Pancreas (tissue), 10 donors: ENCODE measurements at regions not wholly inside any gene's neighbourhood (a gene's known extent, or its start where the extent isn't known, plus 50 kb on each side); places are given as distances from the start of the nearest gene placed in this dataset.

Source experiments
- ATAC-seq, 4 donors: fragments of 200-7000 bp; cut with Tn5 transposase; one replicate each; pipeline versions ENCODE4 v1.8.0 to v1.9.1; 2020; ENCODE audit warnings: mild to moderate bottlenecking in 4 of 4, moderate library complexity in 4 of 4
- DNase-seq, 6 donors: peaks; one replicate each; pipeline ENCODE4 v3.0.0-alpha.2; 2020
- FAIRE-seq: peaks from 2 replicates; lab custom pipeline; 2012; peaks lifted over from hg19 to GRCh38; lab: Jason Lieb, UNC
- H3K27ac ChIP-seq, 4 donors: fragments of 200-600 bp; sonication (generic); 1 replicate in 3 of 4; 2 replicates in 1 of 4; pipeline versions ENCODE4 v1.5.0 to v1.8.0; 2020
- H3K27me3 ChIP-seq, 4 donors: fragments of 200-600 bp; one replicate each; pipeline ENCODE4 v1.8.0; 2021
- H3K36me3 ChIP-seq, 3 donors: fragments of 200-600 bp; sonication (generic) in 1 of 3; one replicate each; pipeline versions ENCODE4 v1.5.0 to v1.8.0; 2020 to 2021
- H3K4me1 ChIP-seq, 3 donors: fragments of 200-600 bp; one replicate each; pipeline ENCODE4 v1.8.0; 2021
- H3K4me3 ChIP-seq, 4 donors: fragments of 200-600 bp; sonication (generic) in 2 of 4; one replicate each; pipeline versions ENCODE4 v1.5.0 to v1.8.0; 2020 to 2021
- H3K9me3 ChIP-seq, 4 donors: fragments of 200-600 bp; one replicate each; pipeline ENCODE4 v1.8.0; 2021
- CTCF ChIP-seq, 4 donors: fragments of 200-600 bp; sonication (generic) in 3 of 4; IDR thresholded peaks; one replicate each; pipeline versions ENCODE4 v1.5.0 to v1.8.0; 2021; ENCODE audit warnings: antibody characterized with exemption in 4 of 4
- WGBS, 2 donors: extraction: QIAGEN DNeasy Blood & Tissue Kit; methylation state at CpG; one replicate each; pipeline ENCODE4 v1.1.7; 2013; 5-methylcytosine and 5-hydroxymethylcytosine counted together
- intact Hi-C, 3 donors: fragments of 100-400 bp; cut with DNase I; formaldehyde crosslinking; loops; one replicate each; pipeline versions ENCODE4 v1.11.1 to v1.14.2; 2022
- donor health status: healthy with polysubstance abuse.
- donor health status: DM: no; HTN: no; CAD: no; lungs with moderate emphysema.
- donor health status: DM: no; HTN: no; CAD: no.
- donor health status: control.
- donor health status: control.
- donor health status: Bipolar disorder and iron deficiency.
- donor health status: DM: yes; HTN: yes; CAD: no.
- donor health status: DM: no; HTN: no; CAD: no.
- donor health status: DM: no; HTN: no; CAD: no.
- donor health status: DM: yes; HTN: yes; CAD: no.

DNA sequence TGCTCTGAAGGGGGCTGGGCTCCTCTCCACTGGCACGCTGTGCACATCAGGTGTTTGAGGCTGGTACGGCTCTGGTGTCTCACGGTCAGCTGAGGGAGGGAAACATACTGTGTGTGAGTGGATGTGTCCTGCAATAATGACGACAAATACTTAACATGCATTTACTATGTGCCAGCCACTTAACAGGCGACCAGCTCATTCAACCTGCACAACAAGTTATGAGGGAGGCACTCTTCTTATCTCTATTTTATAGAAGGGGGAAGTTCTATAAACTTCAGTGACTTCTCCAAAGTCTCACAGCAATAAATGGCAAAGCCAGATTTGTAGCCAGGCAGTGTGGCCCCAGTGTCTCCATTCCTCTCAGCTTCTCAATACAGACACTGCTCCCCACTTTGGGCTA lies 83.1 kb upstream of the LINGO1 start:
- H3K4me1 ChIP-seq = no peaks in the 10 kb centered on the region
- TF ChIP-seq CTCF (IDR thresholded peaks at IDR 0.05) = no peak
- H3K4me3 ChIP-seq = no peak overlapping the region
- DNase-seq = no peak
- H3K27me3 ChIP-seq = peaks cover 0 to 4% (median 0%) of the 10 kb centered on the region in 4 donors
- H3K27ac ChIP-seq = no peak overlapping the region
- intact Hi-C loops = no loop called here
- FAIRE-seq = no peak
- H3K36me3 ChIP-seq = no peaks in the 10 kb centered on the region
- WGBS, 2 donors = 71 to 72% methylated on average over 5 of the region's 5 CpGs
- no peak for ATAC-seq
- no peaks in the 10 kb centered on the region for H3K9me3 ChIP-seq

GRCh38 chr15:77715051-77715450 lies 82.3 kb upstream of the LINGO1 start:
- H3K36me3 ChIP-seq = no peaks in the 10 kb centered on the region
- 68 to 72% methylated on average over 6 of the region's 6 CpGs for WGBS, 2 donors
- no peak for TF ChIP-seq CTCF (IDR thresholded peaks at IDR 0.05)
- H3K27me3 ChIP-seq = peaks cover 0 to 4% (median 0%) of the 10 kb centered on the region in 4 donors
- no peak overlapping the region for H3K27ac ChIP-seq
- no peaks in the 10 kb centered on the region for H3K4me1 ChIP-seq
- DNase-seq (no peak), ATAC-seq (no peak), FAIRE-seq (no peak)
- H3K9me3 ChIP-seq = no peaks in the 10 kb centered on the region
- intact Hi-C loops = no loop called here
- H3K4me3 ChIP-seq = no peak overlapping the region

GRCh38 chr15:77714555-77714954 lies 81.8 kb upstream of the LINGO1 start:
- WGBS, 2 donors = 65 to 71% methylated on average over 13 of the region's 13 CpGs
- no peak for ATAC-seq
- Histone ChIP-seq H3K9me3 (no peaks in the 10 kb centered on the region), H3K4me3 (no peak overlapping the region), H3K27me3 (peaks cover 0 to 4% (median 0%) of the 10 kb centered on the region in 4 donors), H3K27ac (no peak overlapping the region), H3K36me3 (no peaks in the 10 kb centered on the region), H3K4me1 (no peaks in the 10 kb centered on the region)
- no peak for TF ChIP-seq CTCF (IDR thresholded peaks at IDR 0.05)
- FAIRE-seq = no peak
- intact Hi-C loops = no loop called here
- DNase-seq = no peak

- Histone ChIP-seq H3K27ac (no peak overlapping the region), H3K4me3 (no peak overlapping the region), H3K9me3 (no peaks in the 10 kb centered on the region), H3K27me3 (peaks cover 0 to 4% (median 0%) of the 10 kb centered on the region in 4 donors), H3K4me1 (no peaks in the 10 kb centered on the region), H3K36me3 (no peaks in the 10 kb centered on the region)
- TF ChIP-seq CTCF (IDR thresholded peaks at IDR 0.05) = no peak
- FAIRE-seq (no peak), DNase-seq (no peak), ATAC-seq (no peak)
- intact Hi-C loops = no loop called here
- WGBS, 2 donors = 59 to 61% methylated on average over 4 of the region's 4 CpGs
Observed at GRCh38 chr15:77714023-77714422, 81.3 kb upstream of the LINGO1 start.

- intact Hi-C loops = no loop called here
- ATAC-seq = no peak
- Histone ChIP-seq H3K4me1 (no peaks in the 10 kb centered on the region), H3K27ac (no peak overlapping the region), H3K4me3 (no peak overlapping the region), H3K27me3 (peaks cover 0 to 4% (median 0%) of the 10 kb centered on the region in 4 donors), H3K9me3 (no peaks in the 10 kb centered on the region), H3K36me3 (no peaks in the 10 kb centered on the region)
- no peak for TF ChIP-seq CTCF (IDR thresholded peaks at IDR 0.05)
- DNase-seq = no peak
- FAIRE-seq = no peak
- 80 to 89% methylated on average over 10 of the region's 10 CpGs for WGBS, 2 donors
Observed at GRCh38 chr15:77713281-77713680, 80.6 kb upstream of the LINGO1 start.
